Trophoblast cell (in vitro differentiated cells and primary cell): ENCODE measurements at regions not wholly inside any gene's neighbourhood (a gene's known extent, or its start where the extent isn't known, plus 50 kb on each side); places are given as distances from the start of the nearest gene placed in this dataset.

Experiments
- DNase-seq, 2 donors: peaks; one replicate each; pipeline ENCODE4 v3.0.0-alpha.2; 2016
- H2AFZ ChIP-seq: 2 replicates; pipeline ENCODE4 v1.6.1; 2013; ENCODE audit warnings: low read length, moderate library complexity, mild to moderate bottlenecking; ENCODE audit not compliant: insufficient read depth, poor library complexity
- H2AK5ac ChIP-seq: 2 replicates; pipeline ENCODE4 v1.6.1; 2013; ENCODE audit warnings: mild to moderate bottlenecking, low read length
- H2BK120ac ChIP-seq: 2 replicates; pipeline ENCODE4 v1.6.1; 2013; ENCODE audit warnings: low read length, mild to moderate bottlenecking, moderate library complexity; ENCODE audit not compliant: insufficient read depth, poor library complexity
- H2BK12ac ChIP-seq: 2 replicates; pipeline ENCODE4 v1.6.1; 2013; ENCODE audit warnings: mild to moderate bottlenecking, low read length, moderate library complexity
- H2BK5ac ChIP-seq: 2 replicates; pipeline ENCODE4 v1.6.1; 2013; ENCODE audit warnings: low read length, low read depth, moderate library complexity, mild to moderate bottlenecking; ENCODE audit not compliant: poor library complexity
- H3K14ac ChIP-seq: 2 replicates; pipeline ENCODE4 v1.6.1; 2013; ENCODE audit warnings: mild to moderate bottlenecking, low read length
- H3K18ac ChIP-seq: 2 replicates; pipeline ENCODE4 v1.6.1; 2013; ENCODE audit warnings: mild to moderate bottlenecking, low read length
- H3K23ac ChIP-seq: 2 replicates; pipeline ENCODE4 v1.6.1; 2013; ENCODE audit warnings: low read length
- H3K27ac ChIP-seq: 2 replicates; pipeline ENCODE4 v1.5.1; 2013; ENCODE audit warnings: low read depth, mild to moderate bottlenecking, inconsistent platforms, low read length, moderate library complexity
- H3K27me3 ChIP-seq: 2 replicates; pipeline ENCODE4 v1.6.1; 2013; ENCODE audit warnings: inconsistent platforms, mild to moderate bottlenecking, low read length, moderate library complexity; ENCODE audit not compliant: insufficient read depth
- H3K36me3 ChIP-seq, 2 experiments: 1 replicate in 1 of 2; 2 replicates in 1 of 2; pipeline ENCODE4 v1.6.1; 2013; ENCODE audit warnings: low read length in 2 of 2, mild to moderate bottlenecking in 2 of 2, moderate library complexity in 1 of 2; ENCODE audit not compliant: insufficient read depth in 2 of 2, control insufficient read depth in 1 of 2
- H3K4ac ChIP-seq: 2 replicates; pipeline ENCODE4 v1.6.1; 2013; ENCODE audit warnings: low read depth, mild to moderate bottlenecking, low read length, moderate library complexity
- H3K4me1 ChIP-seq, 2 experiments: 1 replicate in 1 of 2; 2 replicates in 1 of 2; pipeline ENCODE4 v1.6.1; 2013; ENCODE audit warnings: low read length in 2 of 2, mild to moderate bottlenecking in 2 of 2, moderate library complexity in 1 of 2; ENCODE audit not compliant: insufficient read depth in 2 of 2, control insufficient read depth in 1 of 2
- H3K4me2 ChIP-seq: 2 replicates; pipeline ENCODE4 v1.6.1; 2013; ENCODE audit warnings: inconsistent platforms, mild to moderate bottlenecking, low read length, moderate library complexity
- H3K4me3 ChIP-seq: 2 replicates; pipeline ENCODE4 v1.5.1; 2013; ENCODE audit warnings: mild to moderate bottlenecking, low read depth, low read length, inconsistent platforms
- H3K79me1 ChIP-seq: one replicate; pipeline ENCODE4 v1.6.1; 2013; ENCODE audit warnings: low read length
- H3K79me2 ChIP-seq: 2 replicates; pipeline ENCODE4 v1.6.1; 2013; ENCODE audit warnings: low read length, mild to moderate bottlenecking; ENCODE audit not compliant: control insufficient read depth, insufficient read depth, poor library complexity
- H3K9ac ChIP-seq: 2 replicates; pipeline ENCODE4 v1.6.1; 2013; ENCODE audit warnings: mild to moderate bottlenecking, low read length
- H3K9me3 ChIP-seq: 2 replicates; pipeline ENCODE4 v1.6.1; 2013; ENCODE audit warnings: low read depth, mild to moderate bottlenecking, control low read depth, inconsistent platforms, low read length; ENCODE audit not compliant: insufficient read depth
- H4K12ac ChIP-seq: 2 replicates; pipeline ENCODE4 v1.6.1; 2013; ENCODE audit warnings: low read depth, mild to moderate bottlenecking, low read length, moderate library complexity
- H4K8ac ChIP-seq: 2 replicates; pipeline ENCODE4 v1.6.1; 2013; ENCODE audit warnings: low read depth, mild to moderate bottlenecking, low read length, moderate library complexity
- H4K91ac ChIP-seq: one replicate; pipeline ENCODE4 v1.6.1; 2013; ENCODE audit warnings: low read depth, mild to moderate bottlenecking, low read length, moderate library complexity
- WGBS: extraction: QIAGEN DNeasy Blood & Tissue Kit; methylation state at CpG from one replicate; pipeline ENCODE4 v1.1.7; 2013; ENCODE audit warnings: missing lambda C conversion rate; ENCODE audit not compliant: insufficient read length, insufficient coverage; ENCODE audit errors: extremely low coverage; 5-methylcytosine and 5-hydroxymethylcytosine counted together

GRCh38 chr1:229064320-229065168, 206.4 kb upstream of the RAB4A start:
- H3K27ac ChIP-seq, result no peak overlapping the region
- no peak overlapping the region for H3K4ac ChIP-seq
- H3K9ac ChIP-seq, result no peak overlapping the region
- no peaks in the 10 kb centered on the region for H3K9me3 ChIP-seq
- H2BK120ac ChIP-seq, result no peak overlapping the region
- WGBS, result no CpG with 5 or more reads among the region's 12 CpGs
- H4K8ac ChIP-seq, result no peak overlapping the region
- no peaks in the 10 kb centered on the region for H3K27me3 ChIP-seq
- peak overlapping the region; percentile 42 for H2BK12ac ChIP-seq
- no peak overlapping the region for H4K12ac ChIP-seq
- no peak overlapping the region for H2BK5ac ChIP-seq
- DNase-seq, result peak in 1 of 2 donors; percentile 57
- H2AFZ ChIP-seq, result no peak overlapping the region
- H3K36me3 ChIP-seq, result no peaks in the 10 kb centered on the region
- H3K14ac ChIP-seq, result peak overlapping the region; percentile 5
- peak overlapping the region; percentile 6 for H4K91ac ChIP-seq
- H3K79me2 ChIP-seq, result no peaks in the 10 kb centered on the region
- no peak overlapping the region for H3K4me3 ChIP-seq
- H3K4me1 ChIP-seq, result peaks cover 9 to 17% of the 10 kb centered on the region in 2 experiments
- peak overlapping the region; percentile 31 for H2AK5ac ChIP-seq
- peak overlapping the region; percentile 23 for H3K18ac ChIP-seq
- no peak overlapping the region for H3K4me2 ChIP-seq
- peaks cover 6% of the 10 kb centered on the region for H3K79me1 ChIP-seq
- no peak overlapping the region for H3K23ac ChIP-seq

GRCh38 chr1:229065613-229066012, 205.3 kb upstream of the RAB4A start:
- no peak overlapping the region for H4K91ac ChIP-seq
- H2BK120ac ChIP-seq, result no peak overlapping the region
- DNase-seq, result no peak
- no CpG with 5 or more reads among the region's 3 CpGs for WGBS
- no peak overlapping the region for H3K4ac ChIP-seq
- H2AFZ ChIP-seq, result no peak overlapping the region
- H3K79me2 ChIP-seq, result no peaks in the 10 kb centered on the region
- H3K79me1 ChIP-seq, result peaks cover 6% of the 10 kb centered on the region
- H3K4me3 ChIP-seq, result no peak overlapping the region
- no peaks in the 10 kb centered on the region for H3K27me3 ChIP-seq
- no peak overlapping the region for H3K9ac ChIP-seq
- H3K36me3 ChIP-seq, result no peaks in the 10 kb centered on the region
- no peak overlapping the region for H3K4me2 ChIP-seq
- H3K27ac ChIP-seq, result no peak overlapping the region
- H3K9me3 ChIP-seq, result no peaks in the 10 kb centered on the region
- H3K18ac ChIP-seq, result no peak overlapping the region
- H4K12ac ChIP-seq, result no peak overlapping the region
- no peak overlapping the region for H3K23ac ChIP-seq
- no peak overlapping the region for H2AK5ac ChIP-seq
- H3K4me1 ChIP-seq, result peaks cover 9 to 10% of the 10 kb centered on the region in 2 experiments
- H2BK5ac ChIP-seq, result no peak overlapping the region
- H3K14ac ChIP-seq, result no peak overlapping the region
- H2BK12ac ChIP-seq, result no peak overlapping the region
- H4K8ac ChIP-seq, result no peak overlapping the region

- H3K27me3 ChIP-seq, result no peaks in the 10 kb centered on the region
- no peak overlapping the region for H3K4me2 ChIP-seq
- H3K4ac ChIP-seq, result no peak overlapping the region
- no peak overlapping the region for H4K12ac ChIP-seq
- H3K18ac ChIP-seq, result no peak overlapping the region
- peaks cover 9 to 10% of the 10 kb centered on the region in 2 experiments for H3K4me1 ChIP-seq
- H3K14ac ChIP-seq, result no peak overlapping the region
- no peak overlapping the region for H2BK120ac ChIP-seq
- no peak overlapping the region for H2BK5ac ChIP-seq
- H3K23ac ChIP-seq, result no peak overlapping the region
- H3K36me3 ChIP-seq, result no peaks in the 10 kb centered on the region
- no peaks in the 10 kb centered on the region for H3K9me3 ChIP-seq
- no peak for DNase-seq
- H2AFZ ChIP-seq, result no peak overlapping the region
- H2BK12ac ChIP-seq, result no peak overlapping the region
- no peak overlapping the region for H3K9ac ChIP-seq
- H3K27ac ChIP-seq, result no peak overlapping the region
- H4K8ac ChIP-seq, result no peak overlapping the region
- no peak overlapping the region for H2AK5ac ChIP-seq
- no peak overlapping the region for H3K4me3 ChIP-seq
- H4K91ac ChIP-seq, result no peak overlapping the region
- H3K79me1 ChIP-seq, result peaks cover 6% of the 10 kb centered on the region
- no peaks in the 10 kb centered on the region for H3K79me2 ChIP-seq
- WGBS, result no CpG with 5 or more reads among the region's 3 CpGs
Observed at GRCh38 chr1:229066591-229066990, 204.3 kb upstream of the RAB4A start.

GRCh38 chr1:229067546-229067945, 203.4 kb upstream of the RAB4A start:
- peak overlapping the region; percentile 9 for H2AFZ ChIP-seq
- no peak overlapping the region for H4K91ac ChIP-seq
- peak overlapping the region; percentile 11 for H2AK5ac ChIP-seq
- H3K4me2 ChIP-seq, result no peak overlapping the region
- H3K27me3 ChIP-seq, result no peaks in the 10 kb centered on the region
- no peak overlapping the region for H3K9ac ChIP-seq
- no peak overlapping the region for H4K12ac ChIP-seq
- H3K79me2 ChIP-seq, result no peaks in the 10 kb centered on the region
- H3K4ac ChIP-seq, result no peak overlapping the region
- WGBS, result no CpG with 5 or more reads among the region's 5 CpGs
- H3K14ac ChIP-seq, result no peak overlapping the region
- DNase-seq, result no peak
- no peak overlapping the region for H3K18ac ChIP-seq
- no peak overlapping the region for H3K4me3 ChIP-seq
- H3K79me1 ChIP-seq, result peaks cover 3% of the 10 kb centered on the region
- H3K36me3 ChIP-seq, result no peaks in the 10 kb centered on the region
- H2BK120ac ChIP-seq, result no peak overlapping the region
- no peak overlapping the region for H3K27ac ChIP-seq
- peaks cover 8% of the 10 kb centered on the region in 2 experiments for H3K4me1 ChIP-seq
- H2BK12ac ChIP-seq, result no peak overlapping the region
- H4K8ac ChIP-seq, result no peak overlapping the region
- no peak overlapping the region for H2BK5ac ChIP-seq
- no peaks in the 10 kb centered on the region for H3K9me3 ChIP-seq
- H3K23ac ChIP-seq, result no peak overlapping the region
